ENCODE measurements at regions not wholly inside any gene's neighbourhood (a gene's known extent, or its start where the extent isn't known, plus 50 kb on each side); places are given as distances from the start of the nearest gene placed in this dataset.

DNA sequence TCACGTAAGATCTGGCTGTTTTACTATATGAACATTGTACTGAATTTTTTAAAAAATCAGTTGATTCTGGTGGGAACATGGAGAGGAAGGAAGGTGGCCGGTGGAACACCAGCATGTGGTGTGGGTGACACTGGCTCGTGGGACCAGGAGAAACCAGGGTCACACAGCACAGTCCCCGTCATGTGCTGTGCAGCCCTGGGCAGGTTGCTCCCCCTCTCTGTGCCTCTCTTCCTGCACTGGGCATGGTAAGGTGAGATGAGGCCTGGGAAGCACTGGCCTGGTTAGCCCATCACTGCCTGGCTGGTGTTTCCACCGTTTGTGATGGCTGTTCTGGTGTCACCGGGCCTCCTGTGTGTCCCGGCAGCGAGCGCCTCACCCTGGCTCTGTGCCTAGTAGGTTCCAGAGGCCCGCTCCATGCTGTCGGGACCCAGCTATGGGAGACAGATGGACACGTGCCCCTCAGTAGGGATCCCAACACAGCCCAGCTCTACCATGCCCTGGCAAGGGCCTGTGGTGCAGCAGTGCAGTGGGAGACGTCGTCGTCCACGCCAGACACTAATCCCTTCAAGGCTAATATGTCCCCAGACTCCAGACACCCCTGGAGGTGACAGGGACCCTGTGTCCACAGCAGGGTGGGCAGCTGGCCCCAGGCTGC lies 88.2 kb upstream of the LINC01488 start:
- no peak for DNase-seq (ENCODE audit: low read depth, low spot score)

DNA sequence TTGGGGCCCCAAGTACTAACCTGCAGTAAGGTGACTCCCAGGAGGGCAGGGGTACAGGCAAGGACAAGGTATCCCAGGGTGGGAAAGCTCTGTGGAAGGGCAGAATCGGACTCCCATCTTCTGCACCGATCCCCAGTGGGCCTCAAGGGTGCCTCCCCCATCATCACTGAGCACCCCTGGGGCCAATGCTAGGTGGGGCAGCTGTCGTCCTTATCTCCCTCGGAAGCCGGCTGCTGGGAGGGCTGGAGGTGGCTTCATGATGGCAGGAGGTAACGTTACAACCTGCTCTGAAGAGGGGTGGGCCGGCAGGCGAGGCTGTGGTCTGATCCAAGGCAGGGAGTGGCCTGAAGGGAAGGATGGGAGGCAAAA lies 87.6 kb upstream of the LINC01488 start:
- no peak for DNase-seq (ENCODE audit: low read depth, low spot score)

DNA sequence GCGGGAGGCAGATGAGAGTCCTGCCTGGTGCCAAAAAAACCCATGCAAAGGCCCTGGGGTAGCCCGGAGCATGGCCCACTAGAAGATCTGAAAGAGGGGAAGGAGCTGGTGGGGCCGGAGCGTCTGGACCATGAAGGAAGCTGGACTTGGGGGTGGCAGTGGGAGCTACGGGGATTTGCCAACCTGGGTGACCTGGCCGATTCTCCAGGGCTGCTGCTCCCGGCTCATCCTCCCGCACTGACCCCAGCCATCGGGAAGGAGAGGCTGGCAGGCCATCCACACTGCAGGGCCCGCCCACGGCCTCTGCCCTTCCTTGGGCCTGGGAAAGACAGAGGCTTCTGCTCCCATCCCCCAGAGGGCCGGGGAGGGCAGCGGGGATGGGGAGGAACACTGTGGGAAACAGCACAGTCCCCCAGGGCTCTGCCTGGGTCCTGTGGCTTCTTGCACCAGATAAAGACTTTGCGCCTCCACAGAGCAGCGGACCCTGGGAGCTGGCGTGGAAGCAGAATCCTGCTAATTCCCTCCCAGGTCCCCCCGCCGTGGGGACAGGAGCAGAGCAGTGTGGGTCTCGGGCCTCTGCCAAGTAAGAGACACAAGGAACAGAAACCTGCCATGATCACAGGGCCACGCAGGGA lies 87.1 kb upstream of the LINC01488 start:
- no peak for DNase-seq (ENCODE audit: low read depth, low spot score)

- no peak for DNase-seq (ENCODE audit: low read depth, low spot score)
Measured at GRCh38 chr11:69394869-69395246, 86.6 kb upstream of the LINC01488 start.

GRCh38 chr11:69395287-69395686 lies 86.2 kb upstream of the LINC01488 start:
- no peak for DNase-seq (ENCODE audit: low read depth, low spot score)

DNA sequence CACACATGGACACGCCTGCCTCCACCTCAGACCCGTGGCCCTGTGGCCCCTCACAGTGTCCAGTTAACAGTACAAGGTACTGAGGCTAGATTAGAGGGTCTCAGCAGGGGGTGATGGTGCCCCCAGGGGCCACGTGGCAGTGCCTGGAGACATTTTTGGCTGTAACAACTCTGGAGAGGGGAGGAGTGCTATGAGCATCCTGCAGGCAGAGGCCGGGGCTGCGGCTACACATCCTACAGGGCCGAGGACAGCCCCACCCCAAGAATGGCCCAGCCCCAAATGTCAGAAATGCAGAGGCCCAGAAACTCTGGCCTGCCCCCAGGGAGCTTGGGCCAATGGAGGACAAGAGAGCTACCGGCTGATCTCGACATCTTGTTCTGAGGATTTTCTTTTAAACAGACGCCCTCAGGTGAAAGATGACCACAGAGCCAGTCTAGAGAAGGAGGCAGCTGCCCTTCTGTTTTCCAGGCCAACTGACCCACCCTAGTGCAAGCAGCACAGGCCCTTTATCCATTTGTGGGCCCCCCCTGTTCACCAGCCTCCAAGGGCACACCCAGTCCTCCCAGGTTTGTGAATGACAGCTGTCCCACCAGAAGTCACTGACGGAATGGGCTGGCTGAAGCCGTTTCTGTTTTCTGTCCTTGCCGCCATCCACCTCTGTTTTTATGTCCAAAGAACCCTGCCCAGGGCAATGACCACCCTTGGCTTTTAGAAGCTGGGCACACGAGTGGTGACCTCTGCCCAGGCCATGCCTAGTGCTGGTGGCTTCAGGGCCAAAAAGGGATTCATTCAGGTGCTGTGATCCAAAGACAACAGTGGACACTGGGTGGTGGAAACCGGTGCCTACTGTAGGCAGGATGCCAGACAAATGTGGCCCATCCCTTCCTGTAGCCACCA lies 85.2 kb upstream of the LINC01488 start:
- DNase-seq (ENCODE audit: low read depth, low spot score), result no peak

GRCh38 chr11:69396948-69397307 lies 84.5 kb upstream of the LINC01488 start:
- no peak for DNase-seq (ENCODE audit: low read depth, low spot score)

GRCh38 chr11:69397732-69398131 lies 83.7 kb upstream of the LINC01488 start:
- no peak for DNase-seq (ENCODE audit: low read depth, low spot score)

DNA sequence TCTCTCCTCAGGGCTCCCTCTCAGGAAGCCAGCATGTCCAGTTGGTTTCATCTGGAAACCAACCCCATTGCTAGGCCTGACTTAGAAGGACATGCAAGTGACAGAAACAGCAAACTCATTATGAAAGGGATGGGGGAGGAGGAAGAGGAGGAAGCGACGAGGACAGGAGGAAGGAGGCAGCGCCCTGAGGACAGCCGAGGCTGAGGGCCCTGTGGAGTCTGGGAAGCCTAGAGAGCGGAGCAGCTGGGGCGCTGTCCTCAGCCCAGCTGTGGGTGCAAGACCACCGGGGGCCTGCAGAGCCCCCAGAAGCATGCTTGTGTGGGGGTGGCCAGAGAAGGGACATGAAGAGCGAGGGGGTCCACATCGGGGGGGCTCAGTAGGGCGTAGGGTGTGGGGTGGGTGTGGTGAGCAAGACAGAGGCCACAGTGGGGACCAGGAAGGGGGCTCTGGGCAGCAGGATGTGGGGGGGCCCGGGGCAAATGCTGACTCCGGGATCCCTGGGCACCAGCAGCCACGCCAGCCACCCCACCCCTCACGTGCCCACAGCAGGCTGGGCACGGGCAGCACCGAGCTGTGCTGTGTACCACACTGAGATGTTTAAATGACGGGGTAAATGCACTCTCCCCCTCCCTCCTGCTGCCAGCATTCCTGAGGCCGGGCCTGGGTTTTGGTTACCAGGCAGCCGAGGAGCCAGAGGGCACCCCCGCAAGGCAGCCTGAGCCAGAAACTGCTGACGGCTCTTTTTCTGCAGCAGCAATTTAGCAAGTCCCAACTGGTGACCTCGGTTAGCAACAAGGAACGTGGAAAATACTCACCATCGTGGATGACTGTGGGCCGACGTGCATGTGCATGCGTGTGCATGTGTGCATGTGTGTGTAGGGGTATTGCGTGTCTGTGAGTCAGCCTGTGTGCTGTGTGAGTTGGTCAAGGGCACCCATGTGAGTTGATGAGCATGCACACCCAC lies 82.7 kb upstream of the LINC01488 start:
- no peak for DNase-seq (ENCODE audit: low read depth, low spot score)

GRCh38 chr11:69400140-69400539 lies 81.3 kb upstream of the LINC01488 start:
- DNase-seq (ENCODE audit: low read depth, low spot score), result no peak

DNA sequence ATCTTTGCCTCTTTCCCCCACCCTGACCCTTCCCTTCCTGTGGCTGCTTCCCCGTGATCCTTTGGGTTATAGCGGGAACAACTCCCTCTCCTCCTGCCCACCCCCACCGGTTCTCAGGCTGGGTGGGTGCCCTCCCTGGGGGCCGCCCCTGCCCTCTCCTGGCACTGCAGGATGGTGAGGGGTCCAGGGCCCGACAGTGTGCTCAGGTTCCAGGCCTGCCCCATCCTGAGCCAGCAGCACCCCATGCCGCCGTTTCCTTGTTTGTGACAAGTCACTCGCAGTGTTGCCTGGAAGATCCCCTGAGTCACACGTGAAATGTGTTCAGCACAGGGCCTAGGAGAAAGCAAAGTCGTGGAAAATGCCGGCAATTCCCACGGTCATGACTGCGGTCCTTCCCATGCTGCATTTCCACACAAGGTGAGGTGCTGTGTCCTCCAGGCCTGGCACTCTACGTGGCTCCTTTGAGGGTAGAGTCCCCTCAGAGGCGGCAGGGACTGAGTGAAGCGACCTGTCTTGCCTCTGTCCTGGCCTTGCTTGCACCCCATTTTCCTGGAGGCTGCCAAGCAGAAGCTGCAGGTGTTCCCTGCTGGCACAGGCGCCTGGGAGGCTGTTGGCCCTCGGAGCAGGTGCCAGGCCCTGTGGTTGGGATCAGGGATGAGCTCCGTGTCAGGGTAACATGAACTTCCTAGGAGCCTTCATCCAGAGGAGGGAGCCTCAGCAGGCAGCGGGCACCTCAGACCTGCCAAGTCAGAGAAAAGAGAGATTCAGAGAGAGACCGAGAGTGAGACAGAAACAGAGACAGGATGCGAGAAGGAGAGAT lies 80.5 kb upstream of the LINC01488 start:
- no peak for DNase-seq (ENCODE audit: low read depth, low spot score)

GRCh38 chr11:69401715-69402114 lies 79.7 kb upstream of the LINC01488 start:
- no peak for DNase-seq (ENCODE audit: low read depth, low spot score)

GRCh38 chr11:69402251-69402887 lies 79.1 kb upstream of the LINC01488 start:
- no peak for DNase-seq (ENCODE audit: low read depth, low spot score)

DNA sequence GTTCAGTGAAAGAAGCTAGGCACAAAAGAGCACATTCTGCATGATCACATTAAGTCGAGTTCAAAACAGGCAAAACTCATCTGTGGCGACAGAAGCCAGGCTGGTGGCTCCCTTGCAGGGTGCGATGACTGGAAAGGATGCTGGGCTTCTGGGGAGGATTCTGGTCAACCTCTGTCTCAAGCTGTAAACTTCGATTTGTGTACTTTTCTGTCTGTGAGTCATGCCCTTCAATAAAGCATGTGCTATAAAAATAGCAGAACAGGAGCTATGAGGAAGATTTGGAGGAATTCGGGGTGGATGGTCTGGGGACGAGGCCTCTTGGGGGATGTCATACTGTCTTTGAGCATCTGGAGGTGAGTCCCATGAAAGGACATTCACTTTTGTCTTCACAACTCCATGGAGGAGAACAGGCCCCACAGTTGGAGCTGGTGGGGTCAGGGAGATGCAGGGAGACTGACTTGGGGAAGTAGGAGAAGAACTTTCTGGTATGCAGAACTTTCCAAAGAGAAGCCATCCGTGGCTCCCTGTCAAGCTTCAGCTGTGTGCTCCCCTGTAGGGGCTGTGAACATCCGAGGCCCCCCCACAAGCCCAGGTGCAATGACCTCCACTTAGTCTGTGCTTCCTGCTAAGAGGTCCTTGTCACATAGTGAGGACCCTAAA lies 77.8 kb upstream of the LINC01488 start:
- no peak for DNase-seq (ENCODE audit: low read depth, low spot score)

- no peak for DNase-seq (ENCODE audit: low read depth, low spot score)
Measured at GRCh38 chr11:69406060-69406459, 75.4 kb upstream of the LINC01488 start.

DNA sequence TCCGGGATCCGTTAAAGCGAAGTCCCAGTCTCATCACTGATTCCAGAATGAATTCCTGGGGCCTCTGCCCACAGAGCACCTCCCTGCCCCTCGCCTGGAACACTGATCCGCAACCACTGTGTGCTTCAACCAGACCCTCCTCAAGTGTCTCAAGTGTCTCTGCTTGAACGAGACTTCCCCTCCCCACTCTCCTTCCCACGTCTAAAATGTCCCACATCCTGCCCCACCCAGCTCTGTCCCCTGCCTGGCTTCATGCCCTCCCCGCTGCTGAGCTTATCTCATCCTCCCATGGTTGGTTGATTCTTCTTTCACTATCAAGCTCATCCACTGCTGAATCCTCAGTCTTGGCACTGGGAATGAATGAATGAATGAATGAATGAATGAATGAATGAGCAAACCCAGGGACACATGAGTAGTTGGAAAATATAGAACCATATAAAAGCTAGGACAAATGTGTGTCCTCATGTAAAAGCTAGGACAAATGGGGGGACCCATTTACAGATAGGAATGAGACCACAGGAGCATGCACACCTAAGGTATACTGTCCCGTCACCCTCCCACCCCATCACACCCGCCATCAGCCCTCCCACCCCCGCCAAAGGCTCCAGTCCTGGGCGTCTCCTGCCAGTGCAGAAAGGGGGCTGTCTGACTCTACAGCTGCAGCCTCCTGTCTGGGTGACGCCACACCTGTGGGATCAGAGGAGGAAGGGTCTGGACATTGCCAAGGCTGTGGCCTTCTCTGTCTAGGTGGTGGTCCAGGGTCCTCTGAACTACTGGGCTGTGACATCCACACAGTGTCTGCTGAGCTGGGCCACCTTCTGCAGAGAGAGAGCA lies 71.4 kb upstream of the LINC01488 start:
- DNase-seq (ENCODE audit: low read depth, low spot score), result no peak

- no peak for DNase-seq (ENCODE audit: low read depth, low spot score)
Measured at GRCh38 chr11:69411257-69411924, 70.1 kb upstream of the LINC01488 start.
